Trophoblast cell (in vitro differentiated cells and primary cell): ENCODE measurements at regions not wholly inside any gene's neighbourhood (a gene's known extent, or its start where the extent isn't known, plus 50 kb on each side); places are given as distances from the start of the nearest gene placed in this dataset.

Source experiments
- DNase-seq, 2 donors: peaks; one replicate each; pipeline ENCODE4 v3.0.0-alpha.2; 2016
- H2AFZ ChIP-seq: 2 replicates; pipeline ENCODE4 v1.6.1; 2013; ENCODE audit warnings: low read length, moderate library complexity, mild to moderate bottlenecking; ENCODE audit not compliant: insufficient read depth, poor library complexity
- H2AK5ac ChIP-seq: 2 replicates; pipeline ENCODE4 v1.6.1; 2013; ENCODE audit warnings: mild to moderate bottlenecking, low read length
- H2BK120ac ChIP-seq: 2 replicates; pipeline ENCODE4 v1.6.1; 2013; ENCODE audit warnings: low read length, mild to moderate bottlenecking, moderate library complexity; ENCODE audit not compliant: insufficient read depth, poor library complexity
- H2BK12ac ChIP-seq: 2 replicates; pipeline ENCODE4 v1.6.1; 2013; ENCODE audit warnings: mild to moderate bottlenecking, low read length, moderate library complexity
- H2BK5ac ChIP-seq: 2 replicates; pipeline ENCODE4 v1.6.1; 2013; ENCODE audit warnings: low read length, low read depth, moderate library complexity, mild to moderate bottlenecking; ENCODE audit not compliant: poor library complexity
- H3K14ac ChIP-seq: 2 replicates; pipeline ENCODE4 v1.6.1; 2013; ENCODE audit warnings: mild to moderate bottlenecking, low read length
- H3K18ac ChIP-seq: 2 replicates; pipeline ENCODE4 v1.6.1; 2013; ENCODE audit warnings: mild to moderate bottlenecking, low read length
- H3K23ac ChIP-seq: 2 replicates; pipeline ENCODE4 v1.6.1; 2013; ENCODE audit warnings: low read length
- H3K27ac ChIP-seq: 2 replicates; pipeline ENCODE4 v1.5.1; 2013; ENCODE audit warnings: low read depth, mild to moderate bottlenecking, inconsistent platforms, low read length, moderate library complexity
- H3K27me3 ChIP-seq: 2 replicates; pipeline ENCODE4 v1.6.1; 2013; ENCODE audit warnings: inconsistent platforms, mild to moderate bottlenecking, low read length, moderate library complexity; ENCODE audit not compliant: insufficient read depth
- H3K36me3 ChIP-seq, 2 experiments: 1 replicate in 1 of 2; 2 replicates in 1 of 2; pipeline ENCODE4 v1.6.1; 2013; ENCODE audit warnings: low read length in 2 of 2, mild to moderate bottlenecking in 2 of 2, moderate library complexity in 1 of 2; ENCODE audit not compliant: insufficient read depth in 2 of 2, control insufficient read depth in 1 of 2
- H3K4ac ChIP-seq: 2 replicates; pipeline ENCODE4 v1.6.1; 2013; ENCODE audit warnings: low read depth, mild to moderate bottlenecking, low read length, moderate library complexity
- H3K4me1 ChIP-seq, 2 experiments: 1 replicate in 1 of 2; 2 replicates in 1 of 2; pipeline ENCODE4 v1.6.1; 2013; ENCODE audit warnings: low read length in 2 of 2, mild to moderate bottlenecking in 2 of 2, moderate library complexity in 1 of 2; ENCODE audit not compliant: insufficient read depth in 2 of 2, control insufficient read depth in 1 of 2
- H3K4me2 ChIP-seq: 2 replicates; pipeline ENCODE4 v1.6.1; 2013; ENCODE audit warnings: inconsistent platforms, mild to moderate bottlenecking, low read length, moderate library complexity
- H3K4me3 ChIP-seq: 2 replicates; pipeline ENCODE4 v1.5.1; 2013; ENCODE audit warnings: mild to moderate bottlenecking, low read depth, low read length, inconsistent platforms
- H3K79me1 ChIP-seq: one replicate; pipeline ENCODE4 v1.6.1; 2013; ENCODE audit warnings: low read length
- H3K79me2 ChIP-seq: 2 replicates; pipeline ENCODE4 v1.6.1; 2013; ENCODE audit warnings: low read length, mild to moderate bottlenecking; ENCODE audit not compliant: control insufficient read depth, insufficient read depth, poor library complexity
- H3K9ac ChIP-seq: 2 replicates; pipeline ENCODE4 v1.6.1; 2013; ENCODE audit warnings: mild to moderate bottlenecking, low read length
- H3K9me3 ChIP-seq: 2 replicates; pipeline ENCODE4 v1.6.1; 2013; ENCODE audit warnings: low read depth, mild to moderate bottlenecking, control low read depth, inconsistent platforms, low read length; ENCODE audit not compliant: insufficient read depth
- H4K12ac ChIP-seq: 2 replicates; pipeline ENCODE4 v1.6.1; 2013; ENCODE audit warnings: low read depth, mild to moderate bottlenecking, low read length, moderate library complexity
- H4K8ac ChIP-seq: 2 replicates; pipeline ENCODE4 v1.6.1; 2013; ENCODE audit warnings: low read depth, mild to moderate bottlenecking, low read length, moderate library complexity
- H4K91ac ChIP-seq: one replicate; pipeline ENCODE4 v1.6.1; 2013; ENCODE audit warnings: low read depth, mild to moderate bottlenecking, low read length, moderate library complexity
- WGBS: extraction: QIAGEN DNeasy Blood & Tissue Kit; methylation state at CpG from one replicate; pipeline ENCODE4 v1.1.7; 2013; ENCODE audit warnings: missing lambda C conversion rate; ENCODE audit not compliant: insufficient read length, insufficient coverage; ENCODE audit errors: extremely low coverage; 5-methylcytosine and 5-hydroxymethylcytosine counted together

DNA sequence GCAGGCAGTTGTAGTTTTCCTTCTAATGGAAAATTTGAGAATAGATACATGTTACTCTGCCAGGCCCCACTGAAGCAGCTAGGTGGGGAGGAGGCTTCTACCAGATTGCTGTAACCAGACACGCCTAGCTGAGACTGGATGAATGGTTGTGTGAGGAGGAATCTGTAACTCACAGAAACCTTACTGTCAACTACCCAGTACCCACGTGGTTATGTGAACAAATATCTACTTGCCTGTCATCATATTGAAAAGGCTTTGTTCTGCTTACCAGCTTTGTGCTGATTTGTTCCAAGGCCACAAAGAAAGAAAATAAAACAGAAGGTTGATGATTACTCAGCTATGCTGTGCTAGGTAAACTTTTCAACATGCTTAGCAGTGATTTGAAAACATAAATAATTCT, 167.2 kb downstream of the CAPZA3 start:
- Histone ChIP-seq H2AFZ (no peak overlapping the region), H3K4me3 (no peak overlapping the region), H3K4me2 (no peak overlapping the region), H2BK5ac (no peak overlapping the region), H2AK5ac (no peak overlapping the region), H3K4ac (no peak overlapping the region), H4K8ac (no peak overlapping the region), H4K91ac (no peak overlapping the region), H3K27me3 (no peaks in the 10 kb centered on the region), H3K18ac (no peak overlapping the region), H3K36me3 (no peaks in the 10 kb centered on the region), H2BK120ac (no peak overlapping the region), H3K27ac (no peak overlapping the region), H3K4me1 (no peaks in the 10 kb centered on the region), H3K23ac (no peak overlapping the region), H3K9me3 (no peaks in the 10 kb centered on the region), H4K12ac (no peak overlapping the region), H2BK12ac (no peak overlapping the region), H3K79me2 (no peaks in the 10 kb centered on the region), H3K9ac (no peak overlapping the region), H3K79me1 (peaks cover 2% of the 10 kb centered on the region), H3K14ac (no peak overlapping the region)
- no peak for DNase-seq
- WGBS = no CpG with 5 or more reads among the region's 2 CpGs

DNA sequence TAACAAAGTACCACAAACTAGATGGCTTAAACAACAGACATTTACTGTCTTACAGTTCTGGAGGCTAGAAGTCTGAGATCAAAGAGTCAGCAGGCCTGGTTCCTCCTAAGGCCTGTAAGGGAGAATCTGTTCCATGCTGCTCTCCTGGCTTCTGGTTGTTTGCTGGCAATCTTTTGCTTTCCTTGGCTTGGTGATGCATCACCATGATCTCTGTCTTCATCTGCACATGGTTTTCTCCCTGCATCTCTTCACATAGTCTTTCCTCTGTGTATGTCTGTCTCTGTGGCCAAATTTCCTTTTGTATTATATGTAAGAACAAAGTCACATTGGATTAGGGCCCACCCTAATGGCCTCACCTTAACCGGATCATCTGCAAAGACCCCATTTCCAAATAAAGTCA, 168.5 kb downstream of the CAPZA3 start:
- no peak for DNase-seq
- H2AK5ac ChIP-seq = no peak overlapping the region
- no peak overlapping the region for H3K23ac ChIP-seq
- no peaks in the 10 kb centered on the region for H3K27me3 ChIP-seq
- H3K9ac ChIP-seq = no peak overlapping the region
- H3K79me1 ChIP-seq = no peaks in the 10 kb centered on the region
- H4K91ac ChIP-seq = no peak overlapping the region
- no peaks in the 10 kb centered on the region for H3K36me3 ChIP-seq
- H3K18ac ChIP-seq = no peak overlapping the region
- no peak overlapping the region for H2BK120ac ChIP-seq
- no peak overlapping the region for H3K4me2 ChIP-seq
- H3K14ac ChIP-seq = no peak overlapping the region
- H4K8ac ChIP-seq = no peak overlapping the region
- H3K9me3 ChIP-seq = no peaks in the 10 kb centered on the region
- no peaks in the 10 kb centered on the region for H3K79me2 ChIP-seq
- H3K4me3 ChIP-seq = no peak overlapping the region
- no peaks in the 10 kb centered on the region for H3K4me1 ChIP-seq
- H2AFZ ChIP-seq = no peak overlapping the region
- no CpG with 5 or more reads among the region's 1 CpG for WGBS
- no peak overlapping the region for H3K27ac ChIP-seq
- H2BK5ac ChIP-seq = no peak overlapping the region
- no peak overlapping the region for H2BK12ac ChIP-seq
- H4K12ac ChIP-seq = no peak overlapping the region
- H3K4ac ChIP-seq = no peak overlapping the region

DNA sequence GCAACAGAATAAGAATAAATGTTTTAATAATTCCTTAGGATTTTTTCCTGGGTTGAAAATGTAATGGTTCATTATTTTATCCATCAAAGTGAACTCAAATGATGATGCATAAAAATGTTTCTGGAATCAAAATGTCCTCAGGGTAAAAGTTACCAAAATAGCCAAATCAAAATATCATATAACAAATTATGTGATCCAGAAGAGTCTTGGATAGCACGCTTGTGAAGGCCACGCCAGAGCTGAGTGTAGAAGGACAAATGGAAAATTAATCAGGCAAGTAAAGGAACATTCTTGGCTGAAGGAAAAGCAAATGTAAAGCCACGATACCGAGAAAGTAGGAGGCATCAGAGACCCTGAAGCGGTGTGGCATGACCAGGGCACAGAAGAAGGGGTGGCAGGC, 169.2 kb downstream of the CAPZA3 start:
- WGBS = no CpG with 5 or more reads among the region's 5 CpGs
- Histone ChIP-seq H2BK5ac (no peak overlapping the region), H4K12ac (no peak overlapping the region)

DNA sequence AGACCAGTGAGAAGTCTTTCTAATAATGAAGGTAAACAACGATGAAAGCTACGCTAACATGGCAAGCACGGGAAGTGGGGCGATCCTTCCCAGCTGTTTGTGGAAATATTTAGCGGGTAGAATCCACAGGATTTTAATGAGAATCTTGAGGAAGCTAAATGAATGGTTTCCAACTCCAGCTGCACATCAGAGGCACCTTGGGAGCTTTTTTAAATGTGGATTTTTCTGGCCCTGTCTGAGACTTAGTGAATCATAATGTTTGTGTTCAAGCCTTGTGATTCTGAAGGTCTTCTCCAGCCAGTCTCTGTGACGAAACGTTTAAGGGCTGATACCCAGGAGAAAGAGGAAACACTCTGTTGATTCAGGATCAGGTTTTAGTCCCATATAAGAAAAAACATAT, 169.8 kb downstream of the CAPZA3 start:
- H3K9me3 ChIP-seq = no peaks in the 10 kb centered on the region
- no peak overlapping the region for H3K4ac ChIP-seq
- H4K12ac ChIP-seq = no peak overlapping the region
- H4K8ac ChIP-seq = no peak overlapping the region
- H3K18ac ChIP-seq = no peak overlapping the region
- no peak for DNase-seq
- no peaks in the 10 kb centered on the region for H3K79me1 ChIP-seq
- no peak overlapping the region for H2BK120ac ChIP-seq
- no peak overlapping the region for H2AK5ac ChIP-seq
- no peaks in the 10 kb centered on the region for H3K79me2 ChIP-seq
- H3K36me3 ChIP-seq = no peaks in the 10 kb centered on the region
- H4K91ac ChIP-seq = no peak overlapping the region
- no peak overlapping the region for H3K23ac ChIP-seq
- no peak overlapping the region for H3K14ac ChIP-seq
- no peak overlapping the region for H3K4me3 ChIP-seq
- no peak overlapping the region for H3K27ac ChIP-seq
- H3K9ac ChIP-seq = no peak overlapping the region
- no peak overlapping the region for H2AFZ ChIP-seq
- no peak overlapping the region for H2BK5ac ChIP-seq
- H3K4me2 ChIP-seq = no peak overlapping the region
- H3K4me1 ChIP-seq = no peaks in the 10 kb centered on the region
- no peak overlapping the region for H2BK12ac ChIP-seq
- no peaks in the 10 kb centered on the region for H3K27me3 ChIP-seq
- WGBS = no CpG with 5 or more reads among the region's 7 CpGs

More for the DNA sequence above, 169.2 kb downstream of the CAPZA3 start:
- Histone ChIP-seq H3K27ac (no peak overlapping the region), H2AFZ (no peak overlapping the region), H4K8ac (no peak overlapping the region), H2BK120ac (no peak overlapping the region), H3K4me2 (no peak overlapping the region), H3K14ac (no peak overlapping the region), H3K79me1 (no peaks in the 10 kb centered on the region), H2BK12ac (no peak overlapping the region), H4K91ac (no peak overlapping the region), H3K4me1 (no peaks in the 10 kb centered on the region), H3K4me3 (no peak overlapping the region), H3K79me2 (no peaks in the 10 kb centered on the region), H3K9me3 (no peaks in the 10 kb centered on the region), H3K18ac (no peak overlapping the region), H3K23ac (no peak overlapping the region), H2AK5ac (no peak overlapping the region), H3K4ac (no peak overlapping the region), H3K9ac (no peak overlapping the region), H3K36me3 (no peaks in the 10 kb centered on the region), H3K27me3 (no peaks in the 10 kb centered on the region)
- no peak for DNase-seq
